Skeletal muscle tissue (tissue), 3 donors: ENCODE measurements at regions not wholly inside any gene's neighbourhood (a gene's known extent, or its start where the extent isn't known, plus 50 kb on each side); places are given as distances from the start of the nearest gene placed in this dataset.

ENCODE experiments used
- H3K27ac ChIP-seq: one replicate; pipeline ENCODE4 v1.7.0; 2013; ENCODE audit warnings: mild to moderate bottlenecking, low read depth, low read length, inconsistent platforms
- H3K27me3 ChIP-seq, 3 donors: one replicate each; pipeline ENCODE4 v1.7.0; 2013; ENCODE audit warnings: low read length in 3 of 3; ENCODE audit not compliant: control insufficient read depth in 3 of 3, insufficient read depth in 3 of 3
- H3K36me3 ChIP-seq, 3 donors: one replicate each; pipeline ENCODE4 v1.7.0; 2013; ENCODE audit warnings: low read length in 3 of 3; ENCODE audit not compliant: control insufficient read depth in 3 of 3, insufficient read depth in 3 of 3
- H3K4me1 ChIP-seq, 3 donors: one replicate each; pipeline ENCODE4 v1.7.0; 2013; ENCODE audit warnings: low read length in 3 of 3, mild to moderate bottlenecking in 3 of 3; ENCODE audit not compliant: control insufficient read depth in 3 of 3, insufficient read depth in 3 of 3
- H3K4me3 ChIP-seq, 3 donors: one replicate each; pipeline ENCODE4 v1.7.0; 2013; ENCODE audit warnings: low read length in 3 of 3
- H3K9ac ChIP-seq, 3 donors: one replicate each; pipeline ENCODE4 v1.7.0; 2013; ENCODE audit warnings: low read length in 3 of 3, mild to moderate bottlenecking in 3 of 3, moderate library complexity in 2 of 3, low read depth in 1 of 3
- H3K9me3 ChIP-seq, 3 donors: one replicate each; pipeline ENCODE4 v1.7.0; 2013; ENCODE audit warnings: low read length in 3 of 3; ENCODE audit not compliant: control insufficient read depth in 3 of 3
- donor health status: Osteomylitis.

DNA sequence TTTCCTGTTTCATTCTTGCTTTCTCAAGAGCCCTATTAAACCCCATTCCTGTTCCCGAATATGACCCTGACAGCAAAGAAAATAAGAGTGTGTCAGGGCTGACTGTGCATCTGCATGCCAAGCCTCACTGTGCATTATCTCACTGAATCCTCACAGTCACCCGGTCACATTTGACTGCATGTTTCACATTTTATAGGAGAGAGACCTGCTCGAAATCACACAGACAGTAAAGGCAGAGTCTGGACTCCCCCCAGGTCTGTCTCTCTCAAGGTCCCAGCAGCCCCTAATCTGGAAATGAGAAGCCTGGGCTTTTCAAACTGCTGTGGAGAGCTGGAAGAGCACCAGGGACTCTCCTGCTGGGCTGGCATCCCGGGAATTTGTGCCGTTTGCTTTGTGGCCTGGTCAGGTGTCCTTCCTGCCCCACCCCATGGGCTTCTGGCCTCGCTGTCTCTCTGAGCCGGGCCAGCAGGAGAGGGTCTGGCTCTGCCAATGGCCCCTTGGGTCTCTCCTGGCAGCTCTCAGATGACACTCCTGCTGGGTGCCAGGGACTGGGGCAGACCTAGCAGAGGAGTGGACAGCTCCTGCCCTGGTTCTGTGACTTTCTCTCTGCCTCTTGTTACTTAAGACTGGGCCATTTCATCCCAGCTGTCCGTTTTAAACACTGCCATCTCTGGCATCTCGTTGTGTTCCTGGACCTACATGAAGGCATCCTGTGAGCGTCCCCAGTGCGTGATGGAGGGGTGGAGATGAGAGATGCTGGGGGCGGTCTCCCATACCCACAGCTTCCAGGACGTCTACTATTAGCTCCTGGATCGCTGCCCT, 173.6 kb downstream of the ARHGAP12 start:
- Histone ChIP-seq H3K9ac (peak overlapping the region; percentile 34 to 73 (median 69)), H3K4me1 (peaks cover 48 to 64% (median 62%) of the 10 kb centered on the region in 3 donors), H3K27ac (peak overlapping the region; percentile 85), H3K27me3 (no peaks in the 10 kb centered on the region), H3K9me3 (no peaks in the 10 kb centered on the region), H3K4me3 (peak overlapping the region in 2 of 3 donors; percentile 0 to 47), H3K36me3 (no peaks in the 10 kb centered on the region)

GRCh38 chr10:31753681-31754080, 174.9 kb downstream of the ARHGAP12 start:
- peaks cover 57 to 72% (median 71%) of the 10 kb centered on the region in 3 donors for H3K4me1 ChIP-seq
- no peak overlapping the region for H3K27ac ChIP-seq
- H3K4me3 ChIP-seq, result no peak overlapping the region
- no peaks in the 10 kb centered on the region for H3K9me3 ChIP-seq
- no peak overlapping the region for H3K9ac ChIP-seq
- no peaks in the 10 kb centered on the region for H3K27me3 ChIP-seq
- H3K36me3 ChIP-seq, result no peaks in the 10 kb centered on the region

- no peak overlapping the region for H3K9ac ChIP-seq
- H3K27ac ChIP-seq, result no peak overlapping the region
- no peaks in the 10 kb centered on the region for H3K36me3 ChIP-seq
- H3K4me1 ChIP-seq, result peaks cover 49 to 62% (median 57%) of the 10 kb centered on the region in 3 donors
- no peak overlapping the region for H3K4me3 ChIP-seq
- no peaks in the 10 kb centered on the region for H3K27me3 ChIP-seq
- H3K9me3 ChIP-seq, result no peaks in the 10 kb centered on the region
These were observed 176.5 kb downstream of the ARHGAP12 start for GRCh38 chr10:31752170-31752569.

DNA sequence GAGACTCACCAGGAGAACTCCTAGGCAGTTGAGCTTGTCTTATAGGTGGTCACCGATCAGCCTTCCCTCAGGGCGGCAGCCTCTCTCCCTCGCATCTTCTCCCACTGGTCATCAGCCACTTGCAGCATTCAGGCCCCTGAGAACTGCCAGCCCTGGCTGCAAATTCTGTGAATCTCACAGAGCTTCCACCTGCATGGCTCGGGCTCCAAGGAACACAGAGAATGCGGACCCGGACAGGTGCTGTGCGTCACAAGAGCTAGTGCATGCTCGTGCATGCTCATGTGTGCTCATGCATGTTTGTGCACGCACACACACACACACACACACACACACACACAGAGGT, 176.9 kb downstream of the ARHGAP12 start:
- Histone ChIP-seq H3K4me3 (no peak overlapping the region), H3K27ac (peak overlapping the region; percentile 84), H3K36me3 (no peaks in the 10 kb centered on the region), H3K9ac (peak overlapping the region in 1 of 3 donors; percentile 33), H3K27me3 (no peaks in the 10 kb centered on the region), H3K4me1 (peaks cover 45 to 57% (median 53%) of the 10 kb centered on the region in 3 donors), H3K9me3 (no peaks in the 10 kb centered on the region)

DNA sequence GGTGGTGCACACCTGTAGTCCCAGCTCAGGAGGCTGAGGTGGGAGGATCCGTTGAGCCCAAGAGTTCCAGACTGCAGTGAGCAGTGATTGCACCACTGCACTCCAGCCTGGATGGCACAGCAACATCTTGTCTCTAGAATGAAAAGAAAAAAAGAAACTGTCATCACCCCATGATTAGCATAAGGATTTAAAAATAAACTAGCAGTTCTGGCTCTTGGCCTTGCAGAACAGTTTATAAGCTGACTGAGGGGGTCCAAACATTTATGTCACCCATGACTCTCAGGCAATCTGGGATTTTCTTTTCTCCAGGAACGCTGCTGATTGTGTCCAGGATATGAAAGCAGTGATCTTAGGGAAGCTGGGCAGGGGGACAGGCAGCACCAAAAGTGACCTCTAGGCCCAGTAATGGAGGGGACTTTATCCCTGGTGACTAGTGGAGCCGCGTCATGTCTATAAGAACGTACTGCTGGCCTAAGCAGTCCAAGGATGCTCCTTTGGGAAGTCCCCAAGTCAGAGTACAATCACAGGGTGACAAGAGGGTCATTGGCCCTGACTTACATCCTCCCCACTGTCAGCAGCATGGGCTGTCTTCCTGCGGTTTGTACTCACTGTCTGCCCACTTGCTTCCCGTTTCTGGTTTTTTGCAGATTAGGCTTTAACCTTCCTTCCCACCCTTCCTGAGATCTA, 177.4 kb downstream of the ARHGAP12 start:
- Histone ChIP-seq H3K9me3 (no peaks in the 10 kb centered on the region), H3K27ac (peak overlapping the region; percentile 84), H3K4me1 (peaks cover 43 to 53% (median 49%) of the 10 kb centered on the region in 3 donors), H3K9ac (peak overlapping the region in 2 of 3 donors; percentile 33 to 48), H3K36me3 (no peaks in the 10 kb centered on the region), H3K4me3 (no peak overlapping the region), H3K27me3 (no peaks in the 10 kb centered on the region)

- H3K9me3 ChIP-seq, result no peaks in the 10 kb centered on the region
- H3K9ac ChIP-seq, result peak overlapping the region; percentile 5 to 72 (median 71)
- H3K27ac ChIP-seq, result peak overlapping the region; percentile 84
- no peaks in the 10 kb centered on the region for H3K27me3 ChIP-seq
- no peaks in the 10 kb centered on the region for H3K36me3 ChIP-seq
- peak overlapping the region in 2 of 3 donors; percentile 36 to 52 for H3K4me3 ChIP-seq
- H3K4me1 ChIP-seq, result peaks cover 40 to 53% (median 48%) of the 10 kb centered on the region in 3 donors
These were observed 178.4 kb downstream of the ARHGAP12 start for GRCh38 chr10:31749981-31750840.

- H3K9me3 ChIP-seq, result no peaks in the 10 kb centered on the region
- no peaks in the 10 kb centered on the region for H3K27me3 ChIP-seq
- peak overlapping the region; percentile 59 to 72 (median 71) for H3K9ac ChIP-seq
- H3K4me3 ChIP-seq, result no peak overlapping the region
- H3K27ac ChIP-seq, result peak overlapping the region; percentile 84
- peaks cover 31 to 44% (median 39%) of the 10 kb centered on the region in 3 donors for H3K4me1 ChIP-seq
- no peaks in the 10 kb centered on the region for H3K36me3 ChIP-seq
These were observed 179.3 kb downstream of the ARHGAP12 start for GRCh38 chr10:31749301-31749700.

- H3K9ac ChIP-seq, result no peak overlapping the region
- H3K27me3 ChIP-seq, result no peaks in the 10 kb centered on the region
- peak overlapping the region; percentile 21 for H3K27ac ChIP-seq
- H3K36me3 ChIP-seq, result no peaks in the 10 kb centered on the region
- no peak overlapping the region for H3K4me3 ChIP-seq
- no peaks in the 10 kb centered on the region for H3K9me3 ChIP-seq
- H3K4me1 ChIP-seq, result peaks cover 22 to 30% (median 27%) of the 10 kb centered on the region in 3 donors
These were observed 182.8 kb downstream of the ARHGAP12 start for GRCh38 chr10:31745612-31746376.

- Histone ChIP-seq H3K9ac (no peak overlapping the region), H3K27me3 (no peaks in the 10 kb centered on the region), H3K27ac (no peak overlapping the region), H3K4me3 (no peak overlapping the region), H3K36me3 (no peaks in the 10 kb centered on the region), H3K4me1 (peaks cover 10 to 20% (median 11%) of the 10 kb centered on the region in 3 donors), H3K9me3 (no peaks in the 10 kb centered on the region)
These were observed 184.6 kb downstream of the ARHGAP12 start for GRCh38 chr10:31744025-31744424.
